Neuronal stem cell (in vitro differentiated cells): ENCODE measurements at regions not wholly inside any gene's neighbourhood (a gene's known extent, or its start where the extent isn't known, plus 50 kb on each side); places are given as distances from the start of the nearest gene placed in this dataset.

ENCODE experiments used
- DNase-seq: peaks from one replicate; pipeline ENCODE4 v3.0.0-alpha.2; 2013; ENCODE audit warnings: low spot score
- H2AFZ ChIP-seq: one replicate; pipeline ENCODE4 v1.6.1; 2013; ENCODE audit warnings: mild to moderate bottlenecking, low read length, inconsistent platforms
- H2AK5ac ChIP-seq: 2 replicates; pipeline ENCODE4 v1.6.1; 2013; ENCODE audit warnings: low read depth, mild to moderate bottlenecking, inconsistent platforms, low read length, moderate library complexity, mixed read lengths
- H2BK120ac ChIP-seq: 2 replicates; pipeline ENCODE4 v1.6.1; 2013; ENCODE audit warnings: low read depth, mild to moderate bottlenecking, inconsistent platforms, low read length, moderate library complexity, mixed read lengths
- H2BK12ac ChIP-seq: one replicate; pipeline ENCODE4 v1.6.1; 2013; ENCODE audit warnings: low read length, inconsistent platforms
- H2BK15ac ChIP-seq: 2 replicates; pipeline ENCODE4 v1.6.1; 2013; ENCODE audit warnings: mild to moderate bottlenecking, low read length, inconsistent platforms, mixed read lengths
- H2BK5ac ChIP-seq: one replicate; pipeline ENCODE4 v1.6.1; 2013; ENCODE audit warnings: inconsistent platforms, mild to moderate bottlenecking, low read length, moderate library complexity
- H3K14ac ChIP-seq: one replicate; pipeline ENCODE4 v1.6.1; 2013; ENCODE audit warnings: low read length, inconsistent platforms
- H3K18ac ChIP-seq: 2 replicates; pipeline ENCODE4 v1.6.1; 2013; ENCODE audit warnings: low read length, inconsistent platforms
- H3K23ac ChIP-seq: 2 replicates; pipeline ENCODE4 v1.6.1; 2013; ENCODE audit warnings: low read depth, mild to moderate bottlenecking, mixed read lengths, low read length, inconsistent platforms; ENCODE audit not compliant: poor library complexity
- H3K27ac ChIP-seq: replicated peaks from 3 replicates; pipeline ENCODE4 v1.5.1; 2013; ENCODE audit warnings: low read length, inconsistent platforms
- H3K27me3 ChIP-seq, 3 experiments: 2 replicates each; pipeline ENCODE4 v1.6.1; 2013; ENCODE audit warnings: low read length in 3 of 3, mild to moderate bottlenecking in 2 of 3, inconsistent platforms in 1 of 3, low read depth in 1 of 3, mixed read lengths in 1 of 3, moderate library complexity in 1 of 3; ENCODE audit not compliant: control insufficient read depth in 3 of 3, insufficient read depth in 3 of 3
- H3K36me3 ChIP-seq, 2 donors: replicated peaks in 1 of 2; 2 replicates each; pipeline ENCODE4 v1.6.1; 2013; ENCODE audit warnings: low read length in 2 of 2; ENCODE audit not compliant: control insufficient read depth in 2 of 2, insufficient read depth in 2 of 2
- H3K4ac ChIP-seq: 2 replicates; pipeline ENCODE4 v1.6.1; 2013; ENCODE audit warnings: inconsistent platforms, mild to moderate bottlenecking, low read length, moderate library complexity
- H3K4me1 ChIP-seq, 2 donors: 1 replicate in 1 of 2; 2 replicates in 1 of 2; pipeline ENCODE4 v1.6.1; 2013; ENCODE audit warnings: low read length in 2 of 2, low read depth in 1 of 2; ENCODE audit not compliant: control insufficient read depth in 2 of 2, insufficient read depth in 1 of 2
- H3K4me2 ChIP-seq: one replicate; pipeline ENCODE4 v1.6.1; 2013; ENCODE audit warnings: mild to moderate bottlenecking, low read length, inconsistent platforms; ENCODE audit not compliant: insufficient read depth, poor library complexity, severe bottlenecking
- H3K4me3 ChIP-seq, 2 donors: 2 replicates each; pipeline ENCODE4 v1.5.1; 2013; ENCODE audit warnings: low read length in 2 of 2, mild to moderate bottlenecking in 2 of 2, inconsistent platforms in 1 of 2, moderate library complexity in 1 of 2
- H3K79me1 ChIP-seq: one replicate; pipeline ENCODE4 v1.6.1; 2013; ENCODE audit warnings: low read depth, mild to moderate bottlenecking, inconsistent platforms, low read length, moderate library complexity
- H3K9ac ChIP-seq: one replicate; pipeline ENCODE4 v1.6.1; 2013; ENCODE audit warnings: mild to moderate bottlenecking, low read depth, low read length, inconsistent platforms; ENCODE audit not compliant: poor library complexity
- H3K9me3 ChIP-seq, 2 donors: replicated peaks in 1 of 2; 2 replicates each; pipeline versions ENCODE3 to v1.6.1; 2013; ENCODE audit warnings: low read length in 2 of 2, mild to moderate bottlenecking in 2 of 2, inconsistent platforms in 1 of 2, low read depth in 1 of 2, mixed read lengths in 1 of 2, moderate library complexity in 1 of 2; ENCODE audit not compliant: control insufficient read depth in 2 of 2, insufficient read depth in 1 of 2
- H4K8ac ChIP-seq: one replicate; pipeline ENCODE4 v1.6.1; 2013; ENCODE audit warnings: low read depth, mild to moderate bottlenecking, inconsistent platforms, low read length, moderate library complexity
- H4K91ac ChIP-seq: one replicate; pipeline ENCODE4 v1.6.1; 2013; ENCODE audit warnings: low read length, low read depth, mild to moderate bottlenecking, inconsistent platforms; ENCODE audit not compliant: poor library complexity
- WGBS, 2 donors: extraction: QIAGEN DNeasy Blood & Tissue Kit; methylation state at CpG; one replicate each; pipeline ENCODE4 v1.1.7; 2013; ENCODE audit warnings: missing lambda C conversion rate in 2 of 2, mixed read lengths in 1 of 2; ENCODE audit not compliant: insufficient read length in 2 of 2, insufficient replicate concordance in 1 of 2; ENCODE audit errors: extremely low coverage in 2 of 2; 5-methylcytosine and 5-hydroxymethylcytosine counted together

- no peak overlapping the region for H2AK5ac ChIP-seq
- H3K9ac ChIP-seq, result no peak overlapping the region
- H2BK5ac ChIP-seq, result no peak overlapping the region
- WGBS, 2 donors, result no CpG with 5 or more reads among the region's 2 CpGs
- H3K4ac ChIP-seq, result no peak overlapping the region
- H3K14ac ChIP-seq, result no peak overlapping the region
- H2BK12ac ChIP-seq, result no peak overlapping the region
- H4K8ac ChIP-seq, result no peak overlapping the region
- no peak overlapping the region for H3K18ac ChIP-seq
- no peaks in the 10 kb centered on the region for H3K27me3 ChIP-seq
- no peaks in the 10 kb centered on the region for H3K9me3 ChIP-seq
- no peaks in the 10 kb centered on the region for H3K79me1 ChIP-seq
- DNase-seq, result no peak
- H2AFZ ChIP-seq, result no peak overlapping the region
- no peak overlapping the region for H2BK120ac ChIP-seq
- H3K23ac ChIP-seq, result no peak overlapping the region
- H3K4me1 ChIP-seq, result no peaks in the 10 kb centered on the region
- H2BK15ac ChIP-seq, result no peak overlapping the region
- H3K36me3 ChIP-seq, result no peaks in the 10 kb centered on the region
- H4K91ac ChIP-seq, result no peak overlapping the region
- H3K27ac ChIP-seq, result no peak overlapping the region
- H3K4me3 ChIP-seq, result no peak overlapping the region
- no peak overlapping the region for H3K4me2 ChIP-seq
Observed at GRCh38 chr3:130259166-130259874, 86.2 kb upstream of the COL6A5 start.

- no peak overlapping the region for H4K91ac ChIP-seq
- H3K9ac ChIP-seq, result no peak overlapping the region
- H3K4ac ChIP-seq, result no peak overlapping the region
- no peaks in the 10 kb centered on the region for H3K27me3 ChIP-seq
- no peak overlapping the region for H2AK5ac ChIP-seq
- H2AFZ ChIP-seq, result no peak overlapping the region
- no peaks in the 10 kb centered on the region for H3K36me3 ChIP-seq
- H3K4me2 ChIP-seq, result no peak overlapping the region
- no peak overlapping the region for H2BK120ac ChIP-seq
- no peak overlapping the region for H3K23ac ChIP-seq
- no CpG with 5 or more reads among the region's 5 CpGs for WGBS, 2 donors
- H3K14ac ChIP-seq, result no peak overlapping the region
- H3K9me3 ChIP-seq, result no peaks in the 10 kb centered on the region
- H2BK15ac ChIP-seq, result no peak overlapping the region
- H3K27ac ChIP-seq, result no peak overlapping the region
- no peak overlapping the region for H4K8ac ChIP-seq
- no peak overlapping the region for H2BK5ac ChIP-seq
- H3K79me1 ChIP-seq, result no peaks in the 10 kb centered on the region
- no peak for DNase-seq
- H3K4me3 ChIP-seq, result no peak overlapping the region
- no peak overlapping the region for H2BK12ac ChIP-seq
- no peak overlapping the region for H3K18ac ChIP-seq
- no peaks in the 10 kb centered on the region for H3K4me1 ChIP-seq
Observed at GRCh38 chr3:130260918-130261317, 84.6 kb upstream of the COL6A5 start.

- Histone ChIP-seq H3K36me3 (no peaks in the 10 kb centered on the region), H3K4ac (no peak overlapping the region), H3K9me3 (no peaks in the 10 kb centered on the region), H2BK12ac (no peak overlapping the region), H3K18ac (no peak overlapping the region), H3K79me1 (no peaks in the 10 kb centered on the region), H3K4me2 (no peak overlapping the region), H2AFZ (no peak overlapping the region), H3K4me1 (peaks cover 0 to 3% of the 10 kb centered on the region in 2 donors), H3K9ac (no peak overlapping the region), H2BK5ac (no peak overlapping the region), H3K4me3 (no peak overlapping the region), H3K27me3 (no peaks in the 10 kb centered on the region), H2BK15ac (no peak overlapping the region), H2BK120ac (no peak overlapping the region), H2AK5ac (no peak overlapping the region), H4K8ac (no peak overlapping the region), H3K23ac (no peak overlapping the region), H4K91ac (no peak overlapping the region), H3K14ac (no peak overlapping the region), H3K27ac (no peak overlapping the region)
- no peak for DNase-seq
- no CpG with 5 or more reads among the region's 25 CpGs for WGBS, 2 donors
Observed at GRCh38 chr3:130263708-130264107, 81.8 kb upstream of the COL6A5 start.

GRCh38 chr3:130266817-130267216 lies 78.7 kb upstream of the COL6A5 start:
- Histone ChIP-seq H4K91ac (no peak overlapping the region), H2BK5ac (no peak overlapping the region), H2AK5ac (no peak overlapping the region), H2BK12ac (no peak overlapping the region), H3K27ac (no peak overlapping the region), H3K9me3 (no peaks in the 10 kb centered on the region), H3K4me1 (peaks cover 0 to 3% of the 10 kb centered on the region in 2 donors), H2BK15ac (no peak overlapping the region), H3K79me1 (no peaks in the 10 kb centered on the region), H3K18ac (no peak overlapping the region), H2BK120ac (no peak overlapping the region), H3K9ac (no peak overlapping the region), H4K8ac (no peak overlapping the region), H3K4me3 (no peak overlapping the region), H3K27me3 (no peaks in the 10 kb centered on the region), H3K36me3 (no peaks in the 10 kb centered on the region), H3K4me2 (no peak overlapping the region), H3K4ac (no peak overlapping the region), H3K14ac (no peak overlapping the region), H2AFZ (no peak overlapping the region), H3K23ac (no peak overlapping the region)
- DNase-seq, result no peak
